8988T (cell line): ENCODE measurements at regions not wholly inside any gene's neighbourhood (a gene's known extent, or its start where the extent isn't known, plus 50 kb on each side); places are given as distances from the start of the nearest gene placed in this dataset.

Experiments used
- DNase-seq: peaks from one replicate; pipeline ENCODE4 v3.0.0; 2011

DNA sequence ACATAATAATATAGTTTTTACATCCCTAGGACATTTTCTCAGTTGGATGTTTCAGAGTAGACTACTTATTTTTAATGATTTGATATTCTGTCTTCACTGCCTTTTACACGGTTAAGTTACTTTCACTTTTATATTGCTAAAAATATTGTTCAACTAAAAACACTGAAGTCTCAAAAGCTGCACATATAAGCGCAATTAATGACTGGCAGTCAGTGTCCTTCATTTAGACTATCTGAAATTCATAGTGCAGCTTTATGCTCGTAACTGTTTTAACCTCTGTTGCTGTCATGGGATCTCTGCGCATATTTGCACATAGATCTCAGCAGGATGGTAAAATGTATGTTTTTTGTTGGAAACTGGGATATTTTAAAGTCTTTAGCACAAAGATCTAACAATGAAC, 864.3 kb downstream of the SLITRK6 start:
- no peak for DNase-seq

DNA sequence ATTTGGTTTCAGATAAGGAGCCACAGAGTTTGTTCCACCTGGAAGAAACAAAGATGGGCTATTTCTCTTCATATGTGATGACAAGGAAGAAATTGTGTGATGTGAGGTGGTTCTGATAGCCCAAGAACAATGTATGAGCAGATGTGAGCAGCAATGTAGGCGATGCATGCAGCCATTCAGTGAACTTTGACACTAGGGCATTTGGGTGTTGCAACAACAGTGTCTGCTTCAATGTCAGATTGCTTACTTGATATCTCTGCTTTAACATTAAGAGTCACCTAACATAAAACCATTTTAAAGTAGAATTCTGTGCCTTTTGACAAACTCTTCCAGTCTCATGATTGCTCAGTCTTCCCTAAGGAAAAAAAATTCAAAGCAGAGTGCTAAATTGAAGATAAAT, 865.4 kb downstream of the SLITRK6 start:
- no peak for DNase-seq

DNA sequence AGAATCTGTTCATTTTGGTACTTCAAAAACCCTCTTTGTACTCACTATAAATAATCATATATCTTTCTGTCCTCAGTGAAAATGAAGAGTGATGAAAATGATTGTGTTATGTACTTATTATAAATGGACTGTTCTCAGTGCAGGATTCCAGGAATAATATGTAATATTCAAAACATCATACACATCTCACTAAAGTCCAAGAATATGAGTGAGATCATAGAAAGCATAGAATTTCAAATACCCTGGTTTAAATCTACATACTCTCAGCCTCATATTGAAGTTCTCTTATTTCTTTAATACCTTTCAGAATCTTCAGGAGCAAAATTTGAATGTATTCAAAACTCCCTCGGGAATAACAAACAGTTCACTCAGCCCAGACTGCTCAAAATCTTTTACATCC, 868.0 kb downstream of the SLITRK6 start:
- DNase-seq: no peak

DNA sequence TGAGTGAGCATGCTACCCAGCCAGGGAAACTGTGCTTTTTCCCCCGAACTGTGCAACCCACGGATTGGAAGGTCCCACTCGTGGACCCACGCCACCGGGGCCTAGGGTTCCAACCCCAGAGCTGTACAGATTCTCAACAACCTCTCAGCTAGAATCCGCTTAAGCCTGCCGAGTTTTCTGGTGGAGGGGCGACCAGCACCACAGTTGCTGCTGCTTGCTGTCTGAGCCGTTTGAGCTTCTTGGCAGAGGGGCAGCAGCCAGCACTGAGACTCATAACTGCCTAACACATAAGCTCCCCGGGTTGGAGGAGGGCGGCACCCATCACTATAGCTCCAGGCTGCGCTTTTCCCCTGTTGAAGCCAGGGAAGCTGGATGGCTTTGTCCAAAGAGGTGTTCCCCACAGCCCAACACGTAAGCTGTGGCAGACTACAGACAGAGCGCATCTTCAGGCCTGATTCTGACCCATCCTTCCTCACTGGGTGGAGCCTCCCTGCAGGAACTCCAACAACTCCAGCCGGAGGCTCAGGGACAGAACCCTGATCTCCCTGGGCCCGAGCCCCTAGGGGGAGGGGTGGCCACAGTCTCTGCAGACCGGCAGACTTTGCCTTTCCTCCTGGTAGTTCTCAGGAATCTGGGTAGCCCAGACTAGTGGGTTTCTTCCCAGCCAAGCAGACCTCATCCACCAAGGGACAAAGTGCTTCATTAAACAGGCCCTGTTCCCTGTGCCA, 871.6 kb downstream of the SLITRK6 start:
- DNase-seq: no peak

DNA sequence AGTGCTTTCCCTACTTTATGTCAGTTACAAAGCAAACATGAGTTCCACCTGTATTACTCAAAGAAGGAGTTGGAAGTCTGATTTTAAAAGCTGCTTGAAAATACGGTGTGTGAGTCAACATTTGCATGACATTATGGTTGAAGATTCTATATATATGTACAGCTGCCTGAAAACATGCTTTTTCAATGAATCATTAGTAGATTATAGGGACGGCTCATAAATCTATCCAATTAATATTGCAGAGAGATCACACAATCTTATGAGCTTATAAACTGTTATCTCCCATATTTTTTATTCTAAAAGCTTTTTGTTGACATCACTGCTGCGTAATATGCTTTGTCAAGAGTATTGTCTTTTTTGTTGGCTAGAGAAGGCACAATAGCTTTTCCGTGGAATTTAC, 873.8 kb downstream of the SLITRK6 start:
- no peak for DNase-seq

DNA sequence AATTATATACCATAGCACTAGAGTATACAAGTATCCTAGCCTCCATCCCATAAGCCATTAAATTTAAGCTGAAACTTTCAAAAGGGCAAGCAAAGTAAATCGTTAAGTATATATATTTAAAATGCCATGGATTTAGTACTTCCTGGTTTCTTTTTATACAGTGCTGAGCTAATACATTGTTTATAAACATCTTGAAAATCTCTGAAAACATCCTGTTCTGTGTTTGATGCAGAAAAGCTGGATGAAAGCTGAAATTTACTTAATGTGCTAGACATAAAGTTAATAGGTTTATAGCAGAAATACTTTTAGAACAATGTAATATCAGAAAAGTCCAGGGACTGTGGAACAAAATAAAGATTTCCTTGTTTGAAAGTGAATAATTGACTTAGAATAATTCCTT, 875.4 kb downstream of the SLITRK6 start:
- no peak for DNase-seq

DNA sequence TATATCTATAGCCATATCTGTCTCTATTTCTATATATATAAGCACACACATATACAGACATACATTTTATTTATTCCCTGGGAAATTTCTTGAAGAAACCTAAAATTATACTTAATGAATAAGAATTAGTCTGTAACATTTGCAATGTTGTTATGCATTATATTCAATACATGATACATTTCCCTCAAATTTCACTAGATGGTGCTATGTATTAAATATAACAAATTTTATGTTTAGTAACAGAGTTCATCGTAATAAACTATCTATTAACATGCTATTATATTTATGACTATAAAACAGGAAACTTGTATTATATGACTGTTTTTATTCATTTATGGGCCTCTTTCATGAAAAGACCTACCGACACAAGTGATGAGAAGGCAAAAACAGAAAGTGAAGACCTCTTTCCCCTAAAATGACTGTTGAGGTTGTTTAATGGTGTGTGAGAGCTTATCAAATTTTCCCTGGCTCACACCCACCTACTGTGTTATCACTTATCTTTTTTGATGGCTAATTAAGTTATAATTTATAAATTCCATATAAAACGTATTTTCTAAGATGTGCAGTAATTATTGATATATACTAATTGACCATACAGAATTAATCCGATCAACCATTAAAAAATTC, 881.9 kb downstream of the SLITRK6 start:
- no peak for DNase-seq

DNA sequence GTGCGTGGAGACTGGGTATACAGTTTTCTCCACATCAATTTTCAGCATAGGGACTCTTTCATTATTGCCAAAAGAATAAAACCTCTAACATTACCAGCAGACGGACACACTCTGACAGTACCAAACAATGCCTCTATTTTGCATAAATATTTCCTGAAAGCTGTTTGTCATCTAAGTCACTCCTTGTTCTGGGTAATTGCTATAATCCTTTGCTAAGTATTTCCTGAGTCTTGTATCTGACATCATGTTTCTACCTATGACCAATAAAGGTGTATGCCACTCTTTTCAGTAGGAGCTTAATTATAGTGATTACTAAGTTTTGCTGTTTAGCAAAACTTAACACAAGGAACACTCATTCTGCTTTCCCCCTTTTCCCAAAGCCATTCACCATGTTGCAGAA, 886.5 kb downstream of the SLITRK6 start:
- DNase-seq: no peak

DNA sequence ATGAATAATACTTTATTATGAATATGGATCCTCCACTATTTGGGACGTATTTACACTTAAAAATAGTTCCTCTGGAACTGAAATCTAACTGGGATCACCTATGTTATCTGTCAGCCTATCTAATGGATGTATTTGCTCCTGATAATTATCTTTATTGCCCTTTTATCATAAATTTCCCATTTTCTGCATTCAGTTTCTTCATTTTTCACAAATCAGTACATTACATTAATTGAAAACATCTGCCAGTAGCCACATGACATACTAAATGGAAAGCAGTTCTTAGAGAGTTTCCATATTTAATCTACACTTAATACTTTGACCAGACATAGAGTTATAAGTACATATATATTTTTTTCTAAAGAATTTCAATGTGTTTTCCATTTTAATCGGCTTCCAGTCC, 888.8 kb downstream of the SLITRK6 start:
- no peak for DNase-seq

DNA sequence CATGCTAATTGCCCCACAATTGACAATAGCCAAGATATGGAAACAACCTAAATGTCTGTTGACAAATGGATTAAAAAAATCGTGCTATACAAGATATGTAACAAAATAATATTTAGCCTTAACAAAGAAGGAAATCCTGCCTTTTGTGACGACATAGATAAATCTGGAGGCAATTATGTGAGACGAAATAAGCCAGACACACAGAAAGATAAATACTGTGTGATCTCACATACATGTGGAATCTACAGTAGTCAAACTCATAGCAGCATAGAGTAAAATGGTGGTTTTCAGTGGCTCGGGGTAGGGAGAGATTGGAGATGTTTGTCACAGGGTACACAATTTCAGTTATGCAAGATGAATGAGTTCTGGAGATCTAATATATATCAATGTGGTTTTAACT, 895.8 kb downstream of the SLITRK6 start:
- no peak for DNase-seq

DNA sequence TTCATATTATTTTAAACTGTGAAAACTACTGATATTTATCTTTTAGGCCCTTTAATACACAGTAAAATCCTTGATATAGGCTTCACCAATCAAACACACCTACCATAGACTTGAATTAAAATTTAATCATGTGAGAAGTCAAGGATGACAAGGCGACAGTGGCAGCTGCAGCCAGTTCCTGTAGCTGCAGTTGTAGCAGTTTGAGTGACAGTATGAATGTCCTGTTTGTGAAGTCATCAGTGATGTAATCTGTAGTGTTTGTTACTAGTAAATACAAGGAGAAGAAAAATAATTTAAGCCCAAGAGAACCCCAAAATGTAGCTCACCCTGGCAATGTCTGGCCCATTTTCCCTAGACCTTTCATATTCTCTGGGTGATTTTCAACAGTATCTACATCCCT, 897.0 kb downstream of the SLITRK6 start:
- no peak for DNase-seq

DNA sequence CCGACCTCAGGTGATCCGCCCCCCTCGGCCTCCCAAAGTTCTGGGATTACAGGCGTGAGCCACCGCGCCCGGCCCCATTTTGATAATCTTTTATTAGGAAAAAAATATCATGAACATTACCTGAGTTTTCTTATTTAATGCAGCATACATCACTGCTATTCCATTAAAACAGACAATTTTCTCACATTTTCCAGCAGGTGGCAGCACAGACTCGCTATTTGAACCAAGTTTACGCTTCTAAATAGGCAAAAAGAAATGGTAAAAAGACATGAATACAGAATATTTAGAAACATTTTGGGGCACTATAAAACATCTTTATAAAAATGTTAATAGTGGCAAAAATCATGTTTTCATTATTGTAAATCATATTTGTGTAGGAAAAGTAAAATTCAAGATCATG, 903.1 kb downstream of the SLITRK6 start:
- no peak for DNase-seq

DNA sequence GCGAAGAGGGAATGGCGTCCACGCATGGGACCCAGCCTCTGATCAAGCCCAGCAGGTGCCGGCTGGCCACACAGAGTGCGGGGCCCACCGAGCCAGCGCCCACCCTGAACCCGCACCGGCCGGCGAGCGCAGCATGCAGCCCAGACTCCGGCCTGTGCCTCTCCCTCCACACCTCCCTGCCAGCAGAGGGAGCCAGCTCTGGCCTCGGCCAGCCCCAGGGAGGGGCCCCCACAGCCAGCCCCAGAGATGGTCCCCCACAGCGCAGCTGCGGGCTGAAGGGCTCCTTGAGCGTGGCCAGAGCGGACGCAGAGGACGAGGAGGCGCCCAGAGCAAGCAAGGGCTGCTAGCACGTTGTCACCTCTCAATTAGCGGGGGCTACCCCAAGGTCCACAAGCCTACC, 904.5 kb downstream of the SLITRK6 start:
- no peak for DNase-seq

DNA sequence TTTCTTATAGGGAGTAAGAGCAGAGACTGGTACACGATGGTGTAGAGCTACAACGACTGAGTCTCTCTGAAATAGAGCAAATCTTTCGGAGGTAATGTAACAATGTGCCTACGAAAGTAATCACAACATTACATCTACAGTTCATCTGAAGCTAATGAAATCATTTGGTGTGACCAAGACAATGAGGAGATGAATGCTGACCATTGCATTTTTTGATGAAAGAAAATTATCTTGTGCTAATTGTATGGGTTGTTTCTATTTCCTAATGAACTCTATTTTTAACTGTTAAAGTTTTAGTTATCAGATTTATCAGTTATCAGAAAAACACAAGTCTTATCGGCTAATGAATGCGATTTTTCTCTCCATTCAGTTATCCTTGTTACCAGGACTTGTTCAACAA, 913.4 kb downstream of the SLITRK6 start:
- DNase-seq: no peak

DNA sequence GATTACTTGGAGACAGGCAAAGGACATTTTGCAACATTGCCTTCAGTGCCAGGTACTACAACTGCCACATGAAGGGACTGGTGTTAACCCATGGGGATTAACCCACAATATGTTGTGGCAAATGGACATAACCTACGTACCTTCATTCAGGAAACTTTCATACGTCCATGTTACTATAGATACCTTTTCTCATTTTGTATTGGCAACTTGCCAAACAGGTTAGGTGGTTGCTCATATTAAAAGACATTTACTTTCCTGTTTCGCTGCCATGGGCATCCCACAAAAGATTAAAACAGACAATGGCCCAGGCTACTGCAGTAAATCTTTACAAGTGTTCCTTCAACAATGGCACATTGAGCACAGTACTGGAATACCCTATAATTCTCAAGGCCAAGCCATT, 925.3 kb downstream of the SLITRK6 start:
- DNase-seq: no peak

DNA sequence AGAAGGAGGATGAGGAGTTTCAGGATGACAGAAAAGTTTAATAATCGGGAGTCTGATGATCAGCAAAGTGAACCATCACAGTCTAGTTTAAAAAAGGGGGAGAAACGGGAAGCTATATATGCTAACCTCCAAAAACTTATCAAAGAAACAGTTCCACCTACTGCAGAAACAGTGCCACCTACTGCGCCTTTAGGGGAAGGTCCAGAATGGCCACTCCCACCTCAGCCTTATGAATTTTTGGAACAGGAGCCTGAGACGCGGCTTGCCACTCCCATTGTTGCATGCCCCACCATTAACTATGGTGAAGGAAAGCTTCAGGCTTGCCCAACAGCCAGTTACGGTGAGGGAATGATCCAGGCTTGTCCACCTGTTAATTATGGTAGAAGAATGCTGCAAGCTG, 929.0 kb downstream of the SLITRK6 start:
- no peak for DNase-seq

DNA sequence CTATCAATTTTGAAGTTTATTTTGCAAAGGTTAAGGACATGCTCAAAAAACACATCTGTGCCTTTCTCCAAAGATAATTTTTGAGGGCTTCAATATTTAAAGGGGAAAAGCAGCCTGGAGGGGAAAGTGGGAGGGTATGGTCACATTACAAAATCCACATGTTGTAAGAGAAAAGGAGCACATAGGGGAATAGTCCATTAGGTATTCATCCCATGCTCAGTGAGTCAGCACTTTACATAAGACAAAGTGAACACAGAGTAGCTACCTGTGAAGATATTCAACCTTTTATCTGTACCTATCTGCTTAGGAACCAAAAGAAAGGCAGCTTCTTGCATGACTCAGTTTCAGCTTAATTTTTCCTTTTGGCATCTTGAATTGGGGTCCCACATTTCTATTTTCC, 932.0 kb downstream of the SLITRK6 start:
- no peak for DNase-seq

DNA sequence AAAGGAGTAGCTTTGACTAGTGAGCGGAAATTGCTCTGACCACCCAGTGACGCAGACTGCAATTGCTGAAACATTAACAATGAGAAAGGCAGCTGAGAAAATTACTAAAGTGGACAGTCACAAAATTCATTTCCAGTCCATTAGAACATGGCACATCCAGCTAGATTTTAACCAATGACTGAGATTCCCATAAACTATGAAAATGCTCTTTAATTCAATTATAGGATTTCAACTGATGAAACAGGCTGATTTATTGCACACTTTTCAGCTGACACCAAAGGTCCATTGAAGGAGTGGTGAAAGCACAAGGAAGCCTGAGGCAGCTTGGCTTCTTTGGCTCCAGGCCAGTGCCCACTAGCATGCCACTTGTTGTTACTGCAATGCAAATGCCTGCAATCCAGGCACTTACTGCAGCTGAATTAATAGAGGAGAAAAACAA, 933.4 kb downstream of the SLITRK6 start:
- DNase-seq: no peak

DNA sequence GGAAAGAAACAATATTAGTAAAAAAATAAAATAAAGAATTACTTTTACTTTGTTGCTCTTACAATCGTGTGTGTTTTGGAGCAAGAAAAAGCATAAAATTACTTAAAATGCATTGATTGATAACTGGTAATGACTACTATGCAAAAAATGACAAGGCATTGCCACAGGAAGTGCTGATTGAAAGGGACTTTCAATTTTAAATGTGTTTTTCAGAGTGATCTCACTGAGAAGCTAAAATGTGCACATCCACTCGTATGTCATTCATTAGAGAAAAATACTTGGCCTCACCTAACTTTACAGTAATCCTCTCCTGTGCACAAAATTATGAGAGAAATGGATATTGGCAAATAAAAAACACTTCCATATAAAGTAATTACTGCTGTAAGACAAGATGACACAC, 934.9 kb downstream of the SLITRK6 start:
- no peak for DNase-seq

DNA sequence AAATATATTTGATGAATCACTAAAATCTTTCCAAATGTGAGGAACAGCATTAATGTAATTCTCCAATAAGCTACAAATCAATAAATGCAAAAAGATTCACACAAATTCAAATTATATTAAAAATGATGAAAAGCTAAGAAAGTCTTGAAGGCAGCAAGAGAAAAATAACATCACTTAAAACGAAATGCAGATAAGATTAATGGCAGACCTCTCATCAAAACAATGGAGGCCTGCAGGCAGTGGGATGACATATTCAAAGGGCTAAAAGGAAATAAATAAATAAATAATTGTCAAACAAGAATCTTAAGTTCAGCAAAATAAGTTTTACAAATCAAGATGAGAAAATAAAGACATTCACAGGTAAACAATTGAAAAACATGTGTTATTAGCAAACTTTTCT, 952.1 kb downstream of the SLITRK6 start:
- no peak for DNase-seq

DNA sequence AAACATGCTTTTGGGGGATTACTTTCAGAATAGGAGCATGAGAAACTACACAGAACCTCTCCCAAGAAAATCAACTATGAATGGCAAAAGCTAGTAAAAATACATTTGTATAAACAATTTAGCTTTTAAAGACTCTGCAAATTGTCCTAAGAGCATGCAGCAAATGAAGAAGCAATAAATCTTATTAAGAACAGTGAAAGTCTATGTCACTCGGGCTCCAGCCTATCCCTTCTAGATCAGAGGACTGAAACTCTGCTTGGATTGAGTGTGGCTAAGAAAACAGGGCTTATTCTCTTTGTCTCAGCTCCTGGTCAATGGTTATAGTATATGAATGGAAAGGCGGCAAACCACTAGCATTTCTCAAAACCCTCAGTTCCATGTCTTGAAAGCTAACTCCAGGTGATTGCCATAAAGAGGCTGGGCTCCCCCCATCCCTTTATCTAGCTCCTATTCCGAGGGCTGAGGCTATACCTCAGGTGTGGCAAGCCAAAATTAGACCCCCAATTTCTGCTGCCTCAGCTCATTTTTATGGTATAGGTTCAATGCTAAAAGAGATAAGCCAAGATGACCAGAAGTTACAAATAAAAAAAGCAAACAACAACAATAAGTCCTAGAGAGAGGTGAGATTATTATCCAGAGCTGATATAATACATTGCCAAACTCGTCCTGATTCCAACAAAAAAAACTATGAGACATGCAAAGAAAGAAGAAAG, 953.2 kb downstream of the SLITRK6 start:
- DNase-seq: no peak

DNA sequence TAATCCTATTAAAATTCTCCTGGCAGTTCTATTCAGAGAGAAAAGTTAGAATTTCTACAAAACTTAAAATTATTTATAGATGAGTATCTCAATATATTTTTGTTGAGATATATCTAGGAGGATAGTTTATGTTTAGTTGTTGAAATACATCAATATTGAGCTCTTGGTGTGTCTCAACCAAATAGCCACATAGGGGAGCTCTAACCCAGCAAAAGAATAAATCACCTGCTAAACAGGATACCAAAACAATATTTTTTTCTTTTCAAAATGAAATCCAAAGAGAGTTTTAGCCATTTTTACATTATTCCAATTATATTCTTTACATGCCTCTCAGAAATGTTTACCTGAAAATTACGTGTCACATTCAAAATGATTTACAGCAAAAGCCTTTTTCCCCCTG, 954.7 kb downstream of the SLITRK6 start:
- no peak for DNase-seq

DNA sequence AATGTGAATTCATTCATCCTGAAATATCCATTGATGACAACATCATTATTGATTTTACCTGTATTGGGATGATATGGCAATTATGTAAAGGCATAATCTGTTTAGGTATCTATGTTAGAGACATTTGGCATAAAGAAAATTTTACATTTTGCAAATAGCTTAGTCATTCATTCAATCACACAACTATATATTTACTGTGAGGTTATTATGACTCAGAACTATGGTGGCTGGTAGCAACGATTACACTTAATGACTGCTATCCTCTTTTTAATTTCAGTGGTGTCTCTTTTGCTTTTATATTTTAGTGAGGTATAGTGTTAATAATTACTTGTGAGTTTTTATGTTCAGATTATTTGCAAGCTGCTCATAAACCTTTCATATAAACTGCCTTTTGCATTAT, 955.9 kb downstream of the SLITRK6 start:
- no peak for DNase-seq

DNA sequence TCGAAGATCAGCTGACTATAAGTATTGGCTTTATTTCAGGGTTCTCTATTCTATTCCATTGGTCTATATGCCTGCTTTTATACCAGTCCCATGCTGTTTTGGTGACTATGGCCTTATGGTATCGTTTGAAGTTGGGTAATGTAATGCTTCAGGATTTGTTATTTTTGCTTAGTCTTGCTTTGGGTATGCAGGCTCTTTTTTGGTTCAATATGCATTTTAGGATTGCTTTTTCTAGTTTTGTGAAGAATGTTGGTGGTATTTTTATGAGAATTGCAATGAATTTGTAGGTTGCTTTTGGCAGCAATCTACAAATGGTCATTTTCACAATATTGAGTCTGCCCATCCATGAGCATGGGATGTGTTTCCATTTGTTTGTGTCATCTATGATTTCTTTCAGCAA, 951.9 kb upstream of the SLITRK1 start:
- DNase-seq: no peak
